SU-DHL-6 (cell line): ENCODE measurements at regions not wholly inside any gene's neighbourhood (a gene's known extent, or its start where the extent isn't known, plus 50 kb on each side); places are given as distances from the start of the nearest gene placed in this dataset.

Source experiments
- EZH2phosphoT487 ChIP-seq: fragments of 200-600 bp; sonication (generic), shearing (Covaris generic); conservative IDR thresholded peaks from 2 replicates; pipeline ENCODE4 v1.6.1; 2018; ENCODE audit warnings: mild to moderate bottlenecking, antibody characterized with exemption, low read length, moderate library complexity, mixed read lengths
- TF ChIP-seq, protein P1 (sequence below): fragments of 200-600 bp; sonication (generic); IDR thresholded peaks from one replicate; pipeline ENCODE4 v1.5.1; 2017; ENCODE audit warnings: antibody characterized with exemption, mild to moderate bottlenecking, low read length, moderate library complexity; ENCODE audit not compliant: insufficient read depth, poor library complexity, severe bottlenecking

DNA sequence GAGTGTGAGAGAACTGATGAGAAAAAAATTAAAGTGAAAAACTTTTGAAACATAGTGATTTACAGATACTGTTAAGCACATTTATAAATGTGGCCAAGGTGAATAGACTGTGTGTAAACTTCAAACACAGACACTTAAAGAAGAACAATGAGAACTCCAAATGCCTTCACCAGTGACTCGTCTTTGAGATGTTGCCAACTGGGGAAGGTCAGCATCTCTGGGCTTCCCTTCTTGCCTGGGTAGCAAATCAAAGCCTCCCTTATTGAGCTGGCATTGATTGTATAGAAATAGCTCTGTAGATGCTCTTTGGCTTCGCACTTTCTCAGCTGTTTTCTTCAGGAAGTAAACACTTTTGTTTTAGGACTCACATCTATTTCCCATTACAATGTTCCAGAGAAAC, 177.3 kb upstream of the SGCG start:
- TF ChIP-seq, protein P1, sequence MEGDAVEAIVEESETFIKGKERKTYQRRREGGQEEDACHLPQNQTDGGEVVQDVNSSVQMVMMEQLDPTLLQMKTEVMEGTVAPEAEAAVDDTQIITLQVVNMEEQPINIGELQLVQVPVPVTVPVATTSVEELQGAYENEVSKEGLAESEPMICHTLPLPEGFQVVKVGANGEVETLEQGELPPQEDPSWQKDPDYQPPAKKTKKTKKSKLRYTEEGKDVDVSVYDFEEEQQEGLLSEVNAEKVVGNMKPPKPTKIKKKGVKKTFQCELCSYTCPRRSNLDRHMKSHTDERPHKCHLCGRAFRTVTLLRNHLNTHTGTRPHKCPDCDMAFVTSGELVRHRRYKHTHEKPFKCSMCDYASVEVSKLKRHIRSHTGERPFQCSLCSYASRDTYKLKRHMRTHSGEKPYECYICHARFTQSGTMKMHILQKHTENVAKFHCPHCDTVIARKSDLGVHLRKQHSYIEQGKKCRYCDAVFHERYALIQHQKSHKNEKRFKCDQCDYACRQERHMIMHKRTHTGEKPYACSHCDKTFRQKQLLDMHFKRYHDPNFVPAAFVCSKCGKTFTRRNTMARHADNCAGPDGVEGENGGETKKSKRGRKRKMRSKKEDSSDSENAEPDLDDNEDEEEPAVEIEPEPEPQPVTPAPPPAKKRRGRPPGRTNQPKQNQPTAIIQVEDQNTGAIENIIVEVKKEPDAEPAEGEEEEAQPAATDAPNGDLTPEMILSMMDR = no peak
- no peak for TF ChIP-seq EZH2phosphoT487
